Thoracic aorta (tissue), 2 donors: ENCODE measurements at regions not wholly inside any gene's neighbourhood (a gene's known extent, or its start where the extent isn't known, plus 50 kb on each side); places are given as distances from the start of the nearest gene placed in this dataset.

Source experiments
- ATAC-seq: fragments of 150-250 bp; one replicate; pipeline ENCODE4 v1.8.0; 2017; ENCODE audit warnings: low read depth; ENCODE audit not compliant: insufficient number of reproducible peaks, low FRiP score
- DNase-seq: peaks from one replicate; pipeline ENCODE4 v3.0.0-alpha.2; 2020; ENCODE audit warnings: low spot score
- H3K27ac ChIP-seq, 2 donors: fragments of 200-600 bp; sonication (generic); 1 replicate in 1 of 2; 2 replicates in 1 of 2; pipeline ENCODE4 v1.5.1; 2016; ENCODE audit warnings: mild to moderate bottlenecking in 2 of 2, moderate library complexity in 2 of 2
- H3K27me3 ChIP-seq: fragments of 200-600 bp; sonication (generic); replicated peaks from 2 replicates; pipeline ENCODE4 v1.6.0; 2016; ENCODE audit warnings: mild to moderate bottlenecking; ENCODE audit not compliant: insufficient read depth
- H3K36me3 ChIP-seq: fragments of 200-600 bp; sonication (generic); one replicate; pipeline ENCODE4 v1.5.1; 2016
- H3K4me1 ChIP-seq, 2 donors: fragments of 200-600 bp; sonication (generic); 1 replicate in 1 of 2; 2 replicates in 1 of 2; pipeline versions ENCODE4 v1.5.1 to v1.6.0; 2016; ENCODE audit warnings: low read depth in 2 of 2, mild to moderate bottlenecking in 1 of 2; ENCODE audit not compliant: control insufficient read depth in 1 of 2
- H3K4me3 ChIP-seq: fragments of 200-600 bp; sonication (generic); 2 replicates; pipeline ENCODE4 v1.5.1; 2016; ENCODE audit warnings: mild to moderate bottlenecking
- H3K9me3 ChIP-seq: fragments of 200-600 bp; sonication (generic); 2 replicates; pipeline ENCODE4 v1.5.1; 2016
- CTCF ChIP-seq: fragments of 200-600 bp; sonication (generic); IDR thresholded peaks from one replicate; pipeline ENCODE4 v1.5.1; 2019; ENCODE audit warnings: antibody characterized with exemption

- H3K9me3 ChIP-seq = no peaks in the 10 kb centered on the region
- no peak for DNase-seq
- no peaks in the 10 kb centered on the region for H3K27me3 ChIP-seq
- ATAC-seq = no peak
- H3K27ac ChIP-seq = no peak overlapping the region
- no peaks in the 10 kb centered on the region for H3K4me1 ChIP-seq
- no peaks in the 10 kb centered on the region for H3K36me3 ChIP-seq
- no peak for TF ChIP-seq CTCF
- no peak overlapping the region for H3K4me3 ChIP-seq
Observed at GRCh38 chr12:43079476-43079875, 472.5 kb downstream of the ADAMTS20 start.

GRCh38 chr12:43078976-43079375 lies 473.0 kb downstream of the ADAMTS20 start:
- H3K36me3 ChIP-seq = no peaks in the 10 kb centered on the region

GRCh38 chr12:43072431-43072830 lies 479.6 kb downstream of the ADAMTS20 start:
- peaks cover 0 to 6% of the 10 kb centered on the region in 2 donors for H3K4me1 ChIP-seq
- H3K27ac ChIP-seq = no peak overlapping the region
- H3K4me3 ChIP-seq = no peak overlapping the region
- DNase-seq (no peak), ATAC-seq (no peak)
- no peaks in the 10 kb centered on the region for H3K27me3 ChIP-seq
- TF ChIP-seq CTCF = no peak
- no peaks in the 10 kb centered on the region for H3K9me3 ChIP-seq
- no peaks in the 10 kb centered on the region for H3K36me3 ChIP-seq

More at GRCh38 chr12:43078976-43079375, 473.0 kb downstream of the ADAMTS20 start:
- Histone ChIP-seq H3K27ac (no peak overlapping the region), H3K4me1 (no peaks in the 10 kb centered on the region), H3K27me3 (no peaks in the 10 kb centered on the region), H3K9me3 (no peaks in the 10 kb centered on the region), H3K4me3 (no peak overlapping the region)
- ATAC-seq (no peak), DNase-seq (no peak)
- TF ChIP-seq CTCF = no peak

GRCh38 chr12:43069768-43070221 lies 480.2 kb upstream of the PRICKLE1 start:
- Histone ChIP-seq H3K4me3 (no peak overlapping the region), H3K36me3 (no peaks in the 10 kb centered on the region), H3K4me1 (peaks cover 0 to 11% of the 10 kb centered on the region in 2 donors), H3K27ac (no peak overlapping the region), H3K9me3 (no peaks in the 10 kb centered on the region), H3K27me3 (no peaks in the 10 kb centered on the region)
- no peak for TF ChIP-seq CTCF
- ATAC-seq = no peak
- no peak for DNase-seq

- Histone ChIP-seq H3K4me1 (peaks cover 0 to 15% of the 10 kb centered on the region in 2 donors), H3K4me3 (no peak overlapping the region), H3K9me3 (no peaks in the 10 kb centered on the region), H3K27me3 (no peaks in the 10 kb centered on the region), H3K27ac (no peak overlapping the region), H3K36me3 (no peaks in the 10 kb centered on the region)
- no peak for TF ChIP-seq CTCF
- no peak for ATAC-seq
- no peak for DNase-seq
Observed at GRCh38 chr12:43066471-43066870, 476.9 kb upstream of the PRICKLE1 start.
